ENCODE measurements at regions not wholly inside any gene's neighbourhood (a gene's known extent, or its start where the extent isn't known, plus 50 kb on each side); places are given as distances from the start of the nearest gene placed in this dataset.
"Not testable (repeated sequence)": the region's sequence is repeated elsewhere in the genome, so short reads cannot be mapped to it uniquely, and the experiment has no call there.

GRCh38 chr6:144659202-144660182 lies 374.4 kb downstream of the UTRN start:
- DNase-seq = peak; percentile 11

- DNase-seq = no peak
Observed at GRCh38 chr6:144660561-144661115, 375.5 kb downstream of the UTRN start.

- no peak for DNase-seq
Observed at GRCh38 chr6:144661116-144661806, 376.1 kb downstream of the UTRN start.

- DNase-seq = no peak
Observed at GRCh38 chr6:144662812-144663365, 377.8 kb downstream of the UTRN start.

GRCh38 chr6:144664281-144664680 lies 379.1 kb downstream of the UTRN start:
- no peak for DNase-seq

GRCh38 chr6:144664947-144665346 lies 379.8 kb downstream of the UTRN start:
- no peak for DNase-seq

- no peak for DNase-seq
Observed at GRCh38 chr6:144665932-144666450, 380.9 kb downstream of the UTRN start.

- no peak for DNase-seq
Observed at GRCh38 chr6:144666781-144667180, 381.6 kb downstream of the UTRN start.

GRCh38 chr6:144667532-144668503 lies 382.7 kb downstream of the UTRN start:
- no peak for DNase-seq

- not testable (repeated sequence) for DNase-seq
Observed at GRCh38 chr6:144670259-144670658, 385.1 kb downstream of the UTRN start.

- DNase-seq = no peak
Observed at GRCh38 chr6:144673807-144674206, 388.7 kb downstream of the UTRN start.

GRCh38 chr6:144675231-144675861 lies 390.2 kb downstream of the UTRN start:
- DNase-seq = peak; percentile 84

- DNase-seq = not testable (repeated sequence)
Observed at GRCh38 chr6:144676310-144676709, 391.2 kb downstream of the UTRN start.

GRCh38 chr6:144677263-144677662 lies 392.1 kb downstream of the UTRN start:
- DNase-seq = not testable (repeated sequence)

GRCh38 chr6:144678844-144679243 lies 393.7 kb downstream of the UTRN start:
- peak; percentile 7 for DNase-seq

GRCh38 chr6:144681334-144681733 lies 396.2 kb downstream of the UTRN start:
- no peak for DNase-seq

- DNase-seq = no peak
Observed at GRCh38 chr6:144683216-144684070, 398.3 kb downstream of the UTRN start.

GRCh38 chr6:144688713-144689112 lies 403.6 kb downstream of the UTRN start:
- DNase-seq = no peak

- no peak for DNase-seq
Observed at GRCh38 chr6:144689503-144690040, 404.4 kb downstream of the UTRN start.

GRCh38 chr6:144690133-144690532 lies 405.0 kb downstream of the UTRN start:
- no peak for DNase-seq
